Upper lobe of left lung (tissue), 6 donors: ENCODE measurements at regions not wholly inside any gene's neighbourhood (a gene's known extent, or its start where the extent isn't known, plus 50 kb on each side); places are given as distances from the start of the nearest gene placed in this dataset.

Experiments used
- ATAC-seq, 2 donors: fragments of 200-7000 bp; cut with Tn5 transposase; one replicate each; pipeline ENCODE4 v1.9.1; 2022; ENCODE audit warnings: mild to moderate bottlenecking in 2 of 2, moderate library complexity in 2 of 2; ENCODE audit not compliant: low FRiP score in 2 of 2
- DNase-seq, 2 donors: peaks; one replicate each; pipeline ENCODE4 v3.0.0-alpha.2; 2019 to 2020
- H3K27ac ChIP-seq, 4 donors: fragments of 200-600 bp; sonication (generic); one replicate each; pipeline ENCODE4 v1.5.1; 2016 to 2019
- H3K27me3 ChIP-seq, 4 donors: fragments of 200-600 bp; sonication (generic); one replicate each; pipeline ENCODE4 v1.5.1; 2017 to 2019
- H3K36me3 ChIP-seq, 4 donors: fragments of 200-600 bp; sonication (generic); one replicate each; pipeline ENCODE4 v1.5.1; 2016 to 2019
- H3K4me1 ChIP-seq, 4 donors: fragments of 200-600 bp; sonication (generic); one replicate each; pipeline ENCODE4 v1.5.1; 2018 to 2019
- H3K4me3 ChIP-seq, 4 donors: fragments of 200-600 bp; sonication (generic); one replicate each; pipeline ENCODE4 v1.5.1; 2017 to 2019; ENCODE audit warnings: mild to moderate bottlenecking in 2 of 4, moderate library complexity in 1 of 4
- H3K9me3 ChIP-seq, 4 donors: fragments of 200-600 bp; sonication (generic); one replicate each; pipeline ENCODE4 v1.5.1; 2018 to 2019
- EP300 ChIP-seq, 4 donors: sonication (generic); formaldehyde crosslinking; IDR thresholded peaks; one replicate each; pipeline ENCODE4 v1.5.1; 2017; ENCODE audit warnings: antibody characterized with exemption in 4 of 4, control low read depth in 2 of 4
- POLR2A ChIP-seq, 4 donors: fragments of 450-650 bp; IDR thresholded peaks; one replicate each; pipeline ENCODE4 v1.5.1; 2016 to 2017; ENCODE audit warnings: antibody characterized with exemption in 4 of 4, mild to moderate bottlenecking in 2 of 4
- POLR2AphosphoS5 ChIP-seq, 2 donors: sonication (generic); formaldehyde crosslinking; IDR thresholded peaks; one replicate each; pipeline ENCODE4 v1.5.1; 2017; ENCODE audit warnings: antibody characterized with exemption in 2 of 2
- WGBS, 2 donors: methylation state at CpG; one replicate each; pipeline ENCODE4 v1.1.5; 2017 to 2018; 5-methylcytosine and 5-hydroxymethylcytosine counted together
- TF ChIP-seq, protein P1 (sequence below), 6 experiments: fragments of 450-650 bp in 4 of 6; fragments of 200-600 bp in 2 of 6; sonication (generic) in 2 of 6; IDR thresholded peaks; one replicate each; pipeline ENCODE4 v1.5.1; 2016 to 2019; ENCODE audit warnings: antibody characterized with exemption in 6 of 6
- donor health status: DM: no; HTN: no; CAD: no; lungs with moderate emphysema.
- donor health status: DM: no; HTN: yes; CAD: no; lungs with severe emphysema.

DNA sequence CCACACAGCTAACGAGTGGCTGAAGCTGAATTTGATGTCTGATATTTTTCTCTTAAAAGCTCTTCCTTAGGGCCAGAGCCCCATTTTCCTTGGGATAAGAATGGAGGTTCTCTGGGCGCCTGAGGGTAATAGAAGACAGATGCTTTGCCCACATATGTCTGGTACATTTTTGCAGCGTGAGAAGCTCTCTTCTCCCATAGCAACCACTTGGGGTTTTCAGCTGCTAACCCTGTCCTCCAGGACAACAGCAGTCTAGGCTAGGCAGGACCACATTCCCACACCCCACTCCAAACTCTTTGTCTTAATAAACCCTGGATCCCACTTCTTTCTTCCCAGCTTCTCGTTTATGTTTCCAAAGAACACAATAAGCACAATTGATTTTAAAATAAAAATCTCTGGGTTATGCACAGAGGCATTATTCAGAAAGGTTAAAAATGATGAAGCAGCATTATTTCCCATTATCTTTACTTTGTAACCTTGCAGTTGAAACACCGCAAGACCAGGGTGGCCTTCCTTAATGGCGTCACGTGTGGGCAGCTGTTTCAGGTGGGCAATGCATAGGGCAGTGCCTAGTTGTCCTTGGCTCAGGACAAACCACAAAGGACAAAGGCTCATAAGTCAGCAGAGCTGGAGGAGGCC lies 56.5 kb upstream of the NTRK3 start:
- Histone ChIP-seq H3K27me3 (no peaks in the 10 kb centered on the region), H3K36me3 (no peaks in the 10 kb centered on the region), H3K4me3 (no peak overlapping the region), H3K27ac (no peak overlapping the region), H3K9me3 (no peaks in the 10 kb centered on the region), H3K4me1 (no peaks in the 10 kb centered on the region)
- DNase-seq, result no peak
- TF ChIP-seq, protein P1, sequence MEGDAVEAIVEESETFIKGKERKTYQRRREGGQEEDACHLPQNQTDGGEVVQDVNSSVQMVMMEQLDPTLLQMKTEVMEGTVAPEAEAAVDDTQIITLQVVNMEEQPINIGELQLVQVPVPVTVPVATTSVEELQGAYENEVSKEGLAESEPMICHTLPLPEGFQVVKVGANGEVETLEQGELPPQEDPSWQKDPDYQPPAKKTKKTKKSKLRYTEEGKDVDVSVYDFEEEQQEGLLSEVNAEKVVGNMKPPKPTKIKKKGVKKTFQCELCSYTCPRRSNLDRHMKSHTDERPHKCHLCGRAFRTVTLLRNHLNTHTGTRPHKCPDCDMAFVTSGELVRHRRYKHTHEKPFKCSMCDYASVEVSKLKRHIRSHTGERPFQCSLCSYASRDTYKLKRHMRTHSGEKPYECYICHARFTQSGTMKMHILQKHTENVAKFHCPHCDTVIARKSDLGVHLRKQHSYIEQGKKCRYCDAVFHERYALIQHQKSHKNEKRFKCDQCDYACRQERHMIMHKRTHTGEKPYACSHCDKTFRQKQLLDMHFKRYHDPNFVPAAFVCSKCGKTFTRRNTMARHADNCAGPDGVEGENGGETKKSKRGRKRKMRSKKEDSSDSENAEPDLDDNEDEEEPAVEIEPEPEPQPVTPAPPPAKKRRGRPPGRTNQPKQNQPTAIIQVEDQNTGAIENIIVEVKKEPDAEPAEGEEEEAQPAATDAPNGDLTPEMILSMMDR (IDR thresholded peaks at IDR 0.05), result no peak
- TF ChIP-seq EP300 (IDR thresholded peaks at IDR 0.05) (no peak), POLR2A (IDR thresholded peaks at IDR 0.05) (no peak), POLR2AphosphoS5 (IDR thresholded peaks at IDR 0.05) (no peak)
- 65 to 66% methylated on average over 7 of the region's 7 CpGs for WGBS, 2 donors
- no peak for ATAC-seq

DNA sequence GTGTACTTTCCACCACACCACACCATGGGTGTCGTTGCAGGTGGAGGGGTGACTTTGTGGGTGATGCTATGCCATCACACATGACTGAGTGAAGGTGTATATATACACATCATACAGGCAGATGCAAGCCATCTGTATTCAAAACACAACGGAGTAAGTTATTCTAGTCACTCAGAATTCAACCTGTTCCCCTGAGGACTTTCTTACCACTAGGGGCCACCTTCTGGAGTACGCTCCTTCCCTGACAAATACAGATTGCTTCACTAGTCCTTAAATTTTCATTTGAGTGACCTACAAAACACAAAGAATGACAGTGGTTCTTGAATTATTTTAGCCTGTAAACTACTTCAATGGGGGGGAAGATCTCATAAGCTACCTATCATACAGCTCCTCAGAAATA lies 52.8 kb upstream of the NTRK3 start:
- H3K4me1 ChIP-seq, result no peaks in the 10 kb centered on the region
- TF ChIP-seq POLR2AphosphoS5 (IDR thresholded peaks at IDR 0.05) (no peak), POLR2A (IDR thresholded peaks at IDR 0.05) (no peak), EP300 (IDR thresholded peaks at IDR 0.05) (no peak)
- TF ChIP-seq, protein P1 (IDR thresholded peaks at IDR 0.05), result no peak
- ATAC-seq (no peak), DNase-seq (no peak)
- no peak overlapping the region for H3K27ac ChIP-seq
- H3K4me3 ChIP-seq, result no peak overlapping the region
- H3K27me3 ChIP-seq, result no peaks in the 10 kb centered on the region
- no peaks in the 10 kb centered on the region for H3K9me3 ChIP-seq
- H3K36me3 ChIP-seq, result no peaks in the 10 kb centered on the region
- 74 to 79% methylated on average over 3 of the region's 3 CpGs for WGBS, 2 donors

DNA sequence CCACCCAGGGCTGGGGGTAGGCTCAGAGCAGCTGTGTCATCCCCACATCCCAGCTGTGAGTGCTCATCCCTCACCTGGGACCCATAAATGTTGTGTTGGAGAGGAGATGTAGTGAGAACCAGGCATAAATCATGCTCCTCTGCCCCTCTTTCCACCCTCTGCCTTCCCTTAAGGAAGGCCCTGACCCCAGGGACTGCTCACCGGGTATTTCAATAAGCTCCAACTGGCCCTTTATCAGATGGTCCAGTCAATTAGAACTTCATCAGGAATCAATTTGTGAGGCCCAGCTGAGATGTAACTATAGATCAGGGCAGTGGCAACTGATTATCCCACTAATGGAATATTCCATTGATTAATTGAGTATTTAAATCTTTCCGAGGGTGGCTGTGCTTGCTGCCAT lies 50.8 kb upstream of the NTRK3 start:
- WGBS, 2 donors, result 77 to 91% methylated on average over 2 of the region's 2 CpGs
- TF ChIP-seq EP300 (IDR thresholded peaks at IDR 0.05), result no peak
- no peak for TF ChIP-seq POLR2A (IDR thresholded peaks at IDR 0.05)
- Histone ChIP-seq H3K36me3 (no peaks in the 10 kb centered on the region), H3K9me3 (no peaks in the 10 kb centered on the region), H3K4me3 (no peak overlapping the region), H3K4me1 (no peaks in the 10 kb centered on the region), H3K27me3 (no peaks in the 10 kb centered on the region), H3K27ac (no peak overlapping the region)
- no peak for ATAC-seq
- no peak for DNase-seq
